Mesendoderm (in vitro differentiated cells): ENCODE measurements at regions not wholly inside any gene's neighbourhood (a gene's known extent, or its start where the extent isn't known, plus 50 kb on each side); places are given as distances from the start of the nearest gene placed in this dataset.

ENCODE experiments used
- DNase-seq: peaks from one replicate; pipeline ENCODE4 v3.0.0; 2013
- H2AK5ac ChIP-seq: 2 replicates; pipeline ENCODE4 v1.6.1; 2013; ENCODE audit warnings: low read length, inconsistent platforms
- H2BK120ac ChIP-seq: 2 replicates; pipeline ENCODE4 v1.6.1; 2013; ENCODE audit warnings: low read depth, mild to moderate bottlenecking, low read length, moderate library complexity, mixed read lengths
- H2BK15ac ChIP-seq: replicated peaks from 2 replicates; pipeline ENCODE4 v1.6.1; 2013; ENCODE audit warnings: low read depth, mild to moderate bottlenecking, moderate library complexity
- H2BK5ac ChIP-seq: 2 replicates; pipeline ENCODE4 v1.6.1; 2013; ENCODE audit warnings: low read length, inconsistent platforms
- H3K18ac ChIP-seq: 2 replicates; pipeline ENCODE4 v1.6.1; 2013; ENCODE audit warnings: mild to moderate bottlenecking, low read length, mixed read lengths
- H3K23ac ChIP-seq: one replicate; pipeline ENCODE4 v1.6.1; 2013; ENCODE audit warnings: low read length
- H3K27ac ChIP-seq: 2 replicates; pipeline ENCODE4 v1.5.1; 2013; ENCODE audit warnings: low read depth, mild to moderate bottlenecking, inconsistent platforms, low read length, moderate library complexity
- H3K27me3 ChIP-seq: 2 replicates; pipeline ENCODE4 v1.6.1; 2013; ENCODE audit warnings: low read length, control low read depth, mild to moderate bottlenecking, inconsistent platforms; ENCODE audit not compliant: insufficient read depth, poor library complexity
- H3K36me3 ChIP-seq: 2 replicates; pipeline ENCODE4 v1.6.1; 2013; ENCODE audit warnings: low read length, inconsistent platforms; ENCODE audit not compliant: control insufficient read depth, insufficient read depth
- H3K4ac ChIP-seq: one replicate; pipeline ENCODE4 v1.6.1; 2013; ENCODE audit warnings: low read depth, mild to moderate bottlenecking, low read length, moderate library complexity
- H3K4me1 ChIP-seq: 2 replicates; pipeline ENCODE4 v1.6.1; 2013; ENCODE audit warnings: low read depth, low read length, inconsistent platforms; ENCODE audit not compliant: control insufficient read depth
- H3K4me2 ChIP-seq: 2 replicates; pipeline ENCODE4 v1.6.1; 2013; ENCODE audit warnings: low read length
- H3K4me3 ChIP-seq: 2 replicates; pipeline ENCODE4 v1.5.1; 2013; ENCODE audit warnings: mild to moderate bottlenecking, low read length
- H3K56ac ChIP-seq: one replicate; pipeline ENCODE4 v1.6.1; 2013; ENCODE audit warnings: low read length
- H3K79me1 ChIP-seq: 2 replicates; pipeline ENCODE4 v1.6.1; 2013; ENCODE audit warnings: low read length, inconsistent platforms
- H3K79me2 ChIP-seq: 2 replicates; pipeline ENCODE4 v1.6.1; 2013; ENCODE audit warnings: mild to moderate bottlenecking, low read length; ENCODE audit not compliant: control insufficient read depth, insufficient read depth
- H3K9ac ChIP-seq: 2 replicates; pipeline ENCODE4 v1.6.1; 2013; ENCODE audit warnings: low read length, inconsistent platforms
- H4K5ac ChIP-seq: one replicate; pipeline ENCODE4 v1.6.1; 2013; ENCODE audit warnings: low read length
- H4K8ac ChIP-seq: one replicate; pipeline ENCODE4 v1.6.1; 2013; ENCODE audit warnings: low read depth, mild to moderate bottlenecking, control low read depth, low read length, moderate library complexity
- WGBS: extraction: QIAGEN DNeasy Blood & Tissue Kit; methylation state at CpG from one replicate; pipeline ENCODE4 v1.1.7; 2013; ENCODE audit warnings: low lambda C conversion rate, missing lambda C conversion rate; ENCODE audit not compliant: insufficient coverage; ENCODE audit errors: extremely low coverage; 5-methylcytosine and 5-hydroxymethylcytosine counted together

DNA sequence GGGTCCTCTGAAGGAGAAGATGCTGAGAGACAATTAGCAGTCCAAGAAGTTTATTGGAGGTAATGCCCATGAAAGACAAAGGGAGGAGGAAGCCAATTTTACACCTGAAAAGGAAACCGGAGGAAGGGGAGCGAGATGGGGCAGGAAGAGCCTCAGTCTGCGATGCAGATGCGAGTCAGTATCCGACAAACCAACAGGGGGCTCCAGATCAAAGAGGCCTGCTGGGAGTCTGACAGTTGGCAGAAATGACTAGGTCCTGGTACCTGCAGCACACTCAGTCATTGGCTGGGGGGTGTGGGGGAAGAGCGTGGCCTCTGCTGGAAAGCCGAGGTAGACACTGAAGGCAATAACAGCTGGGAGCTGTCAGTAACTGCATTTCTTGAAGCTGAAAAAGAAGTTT, 231.1 kb upstream of the CENPE start:
- no peaks in the 10 kb centered on the region for H3K79me2 ChIP-seq
- no peak overlapping the region for H3K4ac ChIP-seq
- H3K79me1 ChIP-seq, result no peaks in the 10 kb centered on the region
- no peak overlapping the region for H3K23ac ChIP-seq
- no peak overlapping the region for H3K27ac ChIP-seq
- H3K4me1 ChIP-seq, result no peaks in the 10 kb centered on the region
- no peak overlapping the region for H2AK5ac ChIP-seq
- H4K8ac ChIP-seq, result no peak overlapping the region
- H3K27me3 ChIP-seq, result no peaks in the 10 kb centered on the region
- no peak overlapping the region for H3K4me3 ChIP-seq
- H3K36me3 ChIP-seq, result no peaks in the 10 kb centered on the region
- H2BK120ac ChIP-seq, result no peak overlapping the region
- no peak overlapping the region for H4K5ac ChIP-seq
- H3K4me2 ChIP-seq, result no peak overlapping the region
- no peak overlapping the region for H2BK15ac ChIP-seq
- no CpG with 5 or more reads among the region's 7 CpGs for WGBS
- H3K9ac ChIP-seq, result no peak overlapping the region
- peak; percentile 81 for DNase-seq
- H3K18ac ChIP-seq, result no peak overlapping the region
- H2BK5ac ChIP-seq, result no peak overlapping the region
- no peak overlapping the region for H3K56ac ChIP-seq

DNA sequence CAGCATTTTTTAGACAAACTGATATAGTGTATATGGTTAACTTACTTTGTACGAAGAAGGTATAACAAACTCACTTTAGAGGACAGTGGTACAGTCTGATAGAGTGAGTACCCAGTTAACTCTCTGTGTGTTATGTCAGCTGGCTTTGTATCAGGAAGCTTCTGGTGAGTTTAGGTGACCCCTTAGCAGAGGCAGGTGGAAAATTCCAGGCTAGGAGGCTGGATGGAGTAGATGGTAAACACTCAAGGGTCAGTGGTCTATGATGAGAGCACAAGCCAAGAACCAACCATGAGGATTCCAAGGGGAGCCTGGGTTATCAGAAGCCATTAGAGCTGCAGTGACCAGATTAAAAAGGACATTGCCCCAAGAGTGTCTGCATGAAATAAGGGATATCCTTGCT, 227.3 kb upstream of the CENPE start:
- no peak for DNase-seq
- no peak overlapping the region for H2BK5ac ChIP-seq
- H3K4me3 ChIP-seq, result no peak overlapping the region
- no peak overlapping the region for H3K4me2 ChIP-seq
- no peaks in the 10 kb centered on the region for H3K79me2 ChIP-seq
- H4K5ac ChIP-seq, result no peak overlapping the region
- H3K23ac ChIP-seq, result no peak overlapping the region
- H3K56ac ChIP-seq, result no peak overlapping the region
- WGBS, result no CpG with 5 or more reads among the region's 1 CpG
- H2AK5ac ChIP-seq, result no peak overlapping the region
- H3K36me3 ChIP-seq, result no peaks in the 10 kb centered on the region
- no peak overlapping the region for H3K27ac ChIP-seq
- H3K9ac ChIP-seq, result no peak overlapping the region
- H4K8ac ChIP-seq, result no peak overlapping the region
- no peaks in the 10 kb centered on the region for H3K79me1 ChIP-seq
- H2BK120ac ChIP-seq, result no peak overlapping the region
- no peaks in the 10 kb centered on the region for H3K27me3 ChIP-seq
- no peak overlapping the region for H2BK15ac ChIP-seq
- no peak overlapping the region for H3K4ac ChIP-seq
- H3K4me1 ChIP-seq, result no peaks in the 10 kb centered on the region
- H3K18ac ChIP-seq, result no peak overlapping the region

GRCh38 chr4:103424853-103425252, 226.7 kb upstream of the CENPE start:
- Histone ChIP-seq H2AK5ac (no peak overlapping the region), H4K8ac (no peak overlapping the region), H3K4me2 (no peak overlapping the region), H3K18ac (peak overlapping the region; percentile 14), H3K4me3 (no peak overlapping the region), H3K9ac (no peak overlapping the region), H3K79me2 (no peaks in the 10 kb centered on the region), H3K79me1 (no peaks in the 10 kb centered on the region), H4K5ac (no peak overlapping the region), H3K4me1 (no peaks in the 10 kb centered on the region), H3K27ac (no peak overlapping the region), H3K56ac (no peak overlapping the region), H2BK5ac (no peak overlapping the region), H3K4ac (no peak overlapping the region), H3K23ac (no peak overlapping the region), H3K36me3 (no peaks in the 10 kb centered on the region), H3K27me3 (no peaks in the 10 kb centered on the region), H2BK120ac (no peak overlapping the region), H2BK15ac (no peak overlapping the region)
- no peak for DNase-seq
- no CpG with 5 or more reads among the region's 2 CpGs for WGBS

DNA sequence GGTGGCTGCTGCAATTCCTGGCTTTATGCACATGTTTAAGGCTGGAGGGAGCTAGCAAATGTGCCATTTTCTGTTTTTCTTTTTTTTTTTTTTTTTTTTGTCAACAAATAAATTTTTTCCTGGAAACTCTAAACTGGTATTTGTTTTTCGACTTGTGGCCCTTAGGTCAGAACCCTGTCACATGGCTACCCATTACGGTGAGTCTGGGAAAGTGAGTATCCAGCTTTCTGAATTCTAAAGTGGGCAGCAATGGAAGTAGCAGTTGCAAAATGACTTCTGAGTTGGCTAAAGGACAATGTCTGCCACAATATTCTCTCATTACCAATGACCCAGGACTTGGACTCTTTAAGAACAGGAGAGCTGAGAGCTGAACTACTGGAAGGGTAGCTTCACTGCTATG, 225.1 kb upstream of the CENPE start:
- Histone ChIP-seq H3K79me2 (no peaks in the 10 kb centered on the region), H2AK5ac (no peak overlapping the region), H3K4me3 (no peak overlapping the region), H3K56ac (no peak overlapping the region), H3K4me1 (no peaks in the 10 kb centered on the region), H2BK15ac (peak overlapping the region; percentile 36), H2BK5ac (no peak overlapping the region), H3K9ac (no peak overlapping the region), H3K36me3 (no peaks in the 10 kb centered on the region), H3K23ac (no peak overlapping the region), H4K8ac (no peak overlapping the region), H2BK120ac (no peak overlapping the region), H3K79me1 (no peaks in the 10 kb centered on the region), H4K5ac (no peak overlapping the region), H3K27ac (no peak overlapping the region), H3K4ac (no peak overlapping the region), H3K4me2 (no peak overlapping the region), H3K27me3 (no peaks in the 10 kb centered on the region), H3K18ac (peak overlapping the region; percentile 75)
- no peak for DNase-seq
- no CpG with 5 or more reads among the region's 2 CpGs for WGBS

DNA sequence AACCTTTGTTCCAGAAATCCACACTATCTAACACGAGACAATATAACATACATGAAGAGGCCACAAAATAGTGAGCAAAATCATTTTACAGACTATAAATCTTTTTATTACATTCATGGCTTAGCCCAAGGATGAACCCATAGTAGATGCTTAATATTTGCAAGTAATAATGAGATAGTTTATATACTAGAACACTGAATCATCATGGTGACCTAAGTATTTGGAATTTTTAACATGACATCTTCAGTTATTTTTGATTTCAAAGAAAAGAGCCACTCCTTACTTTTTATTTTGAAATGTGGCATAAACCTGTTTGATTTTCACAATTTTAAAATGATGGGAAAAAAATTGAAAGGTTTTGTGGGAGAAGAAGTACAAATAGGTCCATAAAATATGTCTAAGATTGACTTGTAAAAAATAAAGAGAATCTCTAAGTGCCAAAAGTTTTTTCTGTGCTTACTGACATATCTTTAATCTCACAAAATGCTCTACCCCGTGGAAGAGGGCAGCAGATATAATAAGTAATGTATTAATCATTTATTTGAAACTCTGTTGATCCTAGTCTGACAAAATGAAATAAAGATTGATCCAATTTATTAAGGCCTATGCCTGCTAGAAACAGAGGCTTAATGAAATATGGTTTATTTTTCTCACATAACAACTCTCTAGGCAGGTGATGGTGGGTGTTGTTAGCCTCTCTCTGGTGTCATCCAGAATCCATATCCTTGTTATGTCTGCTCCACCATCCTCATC, 224.5 kb upstream of the CENPE start:
- Histone ChIP-seq H3K23ac (no peak overlapping the region), H4K8ac (no peak overlapping the region), H3K79me1 (no peaks in the 10 kb centered on the region), H2BK15ac (peak overlapping the region; percentile 36), H3K4me2 (no peak overlapping the region), H2BK120ac (no peak overlapping the region), H2BK5ac (no peak overlapping the region), H2AK5ac (no peak overlapping the region), H3K56ac (no peak overlapping the region), H3K4me1 (no peaks in the 10 kb centered on the region), H3K27me3 (no peaks in the 10 kb centered on the region), H3K36me3 (no peaks in the 10 kb centered on the region), H3K27ac (no peak overlapping the region), H3K18ac (no peak overlapping the region), H3K9ac (no peak overlapping the region), H3K4me3 (no peak overlapping the region), H3K79me2 (no peaks in the 10 kb centered on the region), H4K5ac (no peak overlapping the region), H3K4ac (no peak overlapping the region)
- no CpG with 5 or more reads among the region's 2 CpGs for WGBS
- no peak for DNase-seq

- Histone ChIP-seq H2AK5ac (no peak overlapping the region), H3K27me3 (no peaks in the 10 kb centered on the region), H3K36me3 (no peaks in the 10 kb centered on the region), H3K4me1 (no peaks in the 10 kb centered on the region), H3K4me2 (no peak overlapping the region), H3K18ac (no peak overlapping the region), H3K9ac (no peak overlapping the region), H2BK120ac (no peak overlapping the region), H3K56ac (no peak overlapping the region), H2BK15ac (no peak overlapping the region), H2BK5ac (no peak overlapping the region), H3K4ac (no peak overlapping the region), H3K27ac (no peak overlapping the region), H3K4me3 (no peak overlapping the region), H4K8ac (no peak overlapping the region), H4K5ac (no peak overlapping the region), H3K79me2 (no peaks in the 10 kb centered on the region), H3K79me1 (no peaks in the 10 kb centered on the region), H3K23ac (no peak overlapping the region)
- no peak for DNase-seq
- WGBS, result no CpG with 5 or more reads among the region's 5 CpGs
Measured at GRCh38 chr4:103415801-103416200, 217.7 kb upstream of the CENPE start.
